Large intestine (tissue), 3 donors: ENCODE measurements at regions not wholly inside any gene's neighbourhood (a gene's known extent, or its start where the extent isn't known, plus 50 kb on each side); places are given as distances from the start of the nearest gene placed in this dataset.

ENCODE experiments used
- DNase-seq, 2 donors: peaks; one replicate each; pipeline versions ENCODE4 v3.0.0 to v3.0.0-alpha.2; 2013
- H3K27ac ChIP-seq: one replicate; pipeline ENCODE4 v1.5.1; 2013; ENCODE audit warnings: low read length
- H3K27me3 ChIP-seq: 2 replicates; pipeline ENCODE4 v1.6.1; 2013; ENCODE audit warnings: low read length; ENCODE audit not compliant: control insufficient read depth, insufficient read depth
- H3K36me3 ChIP-seq: 2 replicates; pipeline ENCODE4 v1.6.1; 2013; ENCODE audit warnings: low read length; ENCODE audit not compliant: control insufficient read depth, insufficient read depth
- H3K4me1 ChIP-seq: one replicate; pipeline ENCODE4 v1.6.1; 2013; ENCODE audit warnings: low read length; ENCODE audit not compliant: control insufficient read depth, insufficient read depth
- H3K4me3 ChIP-seq: one replicate; pipeline ENCODE4 v1.5.1; 2013; ENCODE audit warnings: low read length
- H3K9me3 ChIP-seq: one replicate; pipeline ENCODE4 v1.6.1; 2013; ENCODE audit warnings: mild to moderate bottlenecking, low read depth, low read length, moderate library complexity; ENCODE audit not compliant: control insufficient read depth
- WGBS: methylation state at CpG from one replicate; pipeline ENCODE4 v1.1.5; 2013; ENCODE audit warnings: low lambda C conversion rate; ENCODE audit not compliant: insufficient coverage; 5-methylcytosine and 5-hydroxymethylcytosine counted together

DNA sequence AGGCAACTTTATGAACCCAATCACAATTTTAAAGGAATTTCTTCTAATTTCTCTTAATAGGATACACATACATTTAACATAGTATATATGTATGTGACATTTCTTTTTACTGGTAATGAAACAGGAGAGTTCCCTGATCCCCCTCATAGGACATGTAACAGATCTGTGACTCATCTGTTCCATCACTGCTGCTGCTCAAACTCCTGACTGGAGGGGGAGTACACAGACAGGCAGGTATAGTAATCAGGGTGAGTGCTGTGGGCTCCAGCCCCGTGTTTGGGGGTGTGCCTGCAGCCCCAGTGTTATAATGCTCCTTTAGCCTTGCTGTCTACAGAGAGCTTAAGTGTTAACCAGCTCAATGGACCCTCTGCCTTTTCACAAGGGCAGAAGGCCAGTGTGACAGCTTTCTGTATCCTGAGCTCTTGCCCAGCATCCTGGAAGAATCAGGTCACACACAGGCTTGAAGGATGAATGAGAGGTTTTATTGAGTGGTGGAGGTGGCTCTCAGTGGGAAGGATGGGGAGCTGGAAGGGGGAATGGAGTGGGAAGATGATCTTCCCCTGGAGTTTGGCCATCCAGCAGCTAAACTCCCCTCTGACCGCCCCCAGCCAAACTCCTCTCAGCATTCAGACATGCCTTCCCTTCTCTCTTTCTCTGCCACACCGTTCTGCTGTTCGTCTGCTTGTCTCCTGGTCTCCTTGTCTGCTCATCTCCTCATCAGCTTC, 161.3 kb downstream of the ZNF608 start:
- H3K36me3 ChIP-seq, result no peaks in the 10 kb centered on the region
- H3K4me1 ChIP-seq, result peaks cover 12% of the 10 kb centered on the region
- no peaks in the 10 kb centered on the region for H3K27me3 ChIP-seq
- WGBS, result 100% methylated on average over 2 of the region's 4 CpGs
- peaks cover 6% of the 10 kb centered on the region for H3K9me3 ChIP-seq
- H3K4me3 ChIP-seq, result no peak overlapping the region
- no peak for DNase-seq
- H3K27ac ChIP-seq, result no peak overlapping the region

DNA sequence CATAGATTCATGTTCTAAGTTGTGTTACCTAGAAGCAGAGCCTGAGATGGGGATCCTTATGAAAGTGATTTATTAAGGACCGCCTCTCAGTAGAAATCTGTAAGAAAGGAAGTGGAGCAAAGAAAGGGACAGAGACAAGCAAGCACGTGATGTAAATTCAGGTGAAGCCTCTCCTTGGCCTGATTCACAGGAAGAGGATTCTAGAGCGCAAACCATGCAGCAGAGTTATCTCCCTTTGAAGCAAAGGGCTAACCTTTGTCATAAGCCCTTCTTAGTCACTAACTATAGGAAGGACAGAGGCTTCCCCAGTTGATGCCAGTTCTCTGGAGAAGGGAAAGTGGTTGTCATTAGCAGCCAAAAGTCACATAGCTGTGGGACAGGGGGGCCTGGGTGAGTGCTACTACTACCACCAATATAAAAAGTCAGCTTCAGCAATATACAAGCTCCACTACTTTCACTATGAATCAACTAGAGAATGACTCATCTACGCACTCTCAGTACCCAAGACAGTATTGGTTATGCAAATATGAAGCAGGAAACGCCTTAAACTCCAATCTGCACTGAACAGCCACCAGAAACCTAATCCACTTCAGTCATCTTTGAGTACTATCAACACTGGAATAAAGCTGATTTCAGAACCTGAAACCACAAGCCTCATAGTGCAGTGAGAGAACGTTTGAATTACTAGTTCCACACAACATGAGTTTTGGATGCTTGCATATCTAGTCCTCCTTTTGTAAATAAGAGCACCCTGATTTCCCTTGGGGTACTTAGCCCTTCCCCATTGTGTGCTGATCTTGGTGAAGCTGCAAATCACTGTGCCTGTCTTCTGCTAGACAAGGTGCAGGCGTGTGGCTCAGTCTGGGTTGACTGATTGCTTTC, 162.7 kb downstream of the ZNF608 start:
- no peaks in the 10 kb centered on the region for H3K36me3 ChIP-seq
- H3K9me3 ChIP-seq, result peaks cover 6% of the 10 kb centered on the region
- peak; percentile 52 to 67 for DNase-seq
- H3K27me3 ChIP-seq, result no peaks in the 10 kb centered on the region
- H3K4me3 ChIP-seq, result no peak overlapping the region
- peaks cover 12% of the 10 kb centered on the region for H3K4me1 ChIP-seq
- no peak overlapping the region for H3K27ac ChIP-seq
- no CpG with 5 or more reads among the region's 7 CpGs for WGBS

DNA sequence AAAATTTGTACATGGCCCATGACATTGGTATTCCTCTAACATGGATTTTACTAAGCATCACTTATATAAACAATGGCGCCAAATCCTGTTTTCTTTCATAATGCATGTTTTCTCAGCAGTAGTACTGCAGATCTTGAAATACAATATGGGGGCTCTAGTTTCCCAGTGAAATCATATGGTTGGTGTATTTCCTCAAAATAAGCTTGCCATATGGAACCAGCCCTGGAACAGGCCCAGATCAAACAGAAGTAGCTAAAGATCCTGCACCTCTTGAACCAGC, 163.9 kb downstream of the ZNF608 start:
- no CpG with 5 or more reads among the region's 1 CpG for WGBS
- Histone ChIP-seq H3K27ac (no peak overlapping the region), H3K9me3 (peaks cover 6% of the 10 kb centered on the region), H3K4me1 (peaks cover 12% of the 10 kb centered on the region), H3K4me3 (no peak overlapping the region), H3K27me3 (no peaks in the 10 kb centered on the region), H3K36me3 (no peaks in the 10 kb centered on the region)
- DNase-seq, result no peak

DNA sequence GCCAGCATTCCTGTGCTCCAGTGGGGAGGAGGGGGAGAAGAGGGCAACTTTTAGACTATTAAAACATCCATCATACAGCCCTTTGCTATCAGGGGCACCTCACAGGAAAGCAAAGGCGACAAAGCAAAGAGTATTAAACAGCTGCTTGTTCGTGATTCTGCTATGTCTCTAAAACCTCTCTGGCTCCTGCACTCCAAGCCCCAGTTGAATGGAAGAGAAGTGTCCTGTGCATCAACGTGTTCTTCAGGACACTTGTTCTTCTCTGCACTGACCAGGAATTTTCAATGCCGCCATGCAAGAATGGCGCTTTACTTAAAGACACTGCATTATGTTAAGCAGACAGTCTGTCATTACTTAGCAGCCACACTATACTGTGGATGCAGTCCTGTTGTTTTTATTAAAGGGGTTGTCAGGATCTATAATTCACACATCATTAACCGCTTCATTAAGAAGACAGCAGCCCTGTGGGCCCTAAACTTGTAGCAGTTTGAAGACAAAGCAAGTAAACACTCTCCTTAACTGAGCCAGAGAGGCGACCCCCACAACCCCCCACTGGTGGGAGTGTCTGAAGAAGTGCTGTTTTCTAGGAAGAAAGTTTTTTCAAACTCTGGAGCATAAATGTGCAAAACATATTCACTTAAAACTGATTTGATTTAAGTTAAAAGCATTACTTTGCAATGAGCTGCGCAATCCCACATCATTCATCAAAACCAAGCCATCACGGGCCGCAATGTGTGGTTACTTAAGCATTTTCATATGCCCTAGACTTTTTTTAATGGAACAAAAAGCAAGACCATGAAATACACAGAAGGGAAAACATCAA, 164.5 kb downstream of the ZNF608 start:
- H3K36me3 ChIP-seq, result no peaks in the 10 kb centered on the region
- H3K27me3 ChIP-seq, result no peaks in the 10 kb centered on the region
- peaks cover 12% of the 10 kb centered on the region for H3K4me1 ChIP-seq
- no peak overlapping the region for H3K27ac ChIP-seq
- no peak overlapping the region for H3K4me3 ChIP-seq
- peaks cover 6% of the 10 kb centered on the region for H3K9me3 ChIP-seq
- no peak for DNase-seq
- no CpG with 5 or more reads among the region's 10 CpGs for WGBS

DNA sequence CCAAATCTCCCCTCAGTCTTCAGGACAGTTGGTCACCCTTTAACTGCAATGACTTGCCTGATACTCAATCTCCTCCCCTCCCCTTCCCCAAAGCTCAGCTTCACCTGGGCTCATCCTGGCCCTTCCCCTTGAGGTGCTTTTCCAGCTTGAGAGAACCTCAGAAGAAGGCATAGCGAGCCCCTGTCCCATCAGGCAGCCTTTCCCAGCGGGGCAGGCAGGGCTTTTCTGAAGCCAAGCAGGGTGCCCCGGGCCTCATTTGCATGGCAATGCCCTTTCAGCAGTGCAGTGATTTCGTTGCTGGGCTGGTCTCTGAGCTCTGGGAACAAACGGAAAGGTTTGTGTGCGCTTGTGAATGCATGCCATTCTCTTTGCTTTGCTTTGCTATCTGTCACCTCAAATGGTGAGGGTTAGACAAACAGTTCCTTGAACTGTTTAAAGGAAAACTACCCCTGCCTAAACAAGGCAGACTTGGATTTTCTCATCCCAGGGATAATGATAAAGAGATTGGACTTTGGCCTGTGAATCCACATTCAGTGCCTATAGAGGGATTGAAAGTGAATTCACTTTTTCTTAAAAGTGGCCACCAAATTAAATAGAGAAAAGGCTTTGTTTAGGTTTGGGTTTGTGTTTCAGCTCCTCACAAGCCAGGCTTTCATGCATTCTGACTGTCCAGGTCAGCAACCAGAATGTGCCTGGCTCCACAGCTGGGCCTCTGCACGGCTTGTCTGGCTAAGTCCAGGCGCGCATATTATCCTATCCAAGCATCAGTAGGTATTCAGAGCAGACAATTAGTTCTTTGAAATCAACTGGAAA, 165.3 kb downstream of the ZNF608 start:
- H3K9me3 ChIP-seq, result peaks cover 6% of the 10 kb centered on the region
- no peaks in the 10 kb centered on the region for H3K36me3 ChIP-seq
- no peak overlapping the region for H3K4me3 ChIP-seq
- no peak overlapping the region for H3K27ac ChIP-seq
- H3K27me3 ChIP-seq, result no peaks in the 10 kb centered on the region
- WGBS, result no CpG with 5 or more reads among the region's 9 CpGs
- peak; percentile 14 to 58 for DNase-seq
- H3K4me1 ChIP-seq, result peaks cover 12% of the 10 kb centered on the region

DNA sequence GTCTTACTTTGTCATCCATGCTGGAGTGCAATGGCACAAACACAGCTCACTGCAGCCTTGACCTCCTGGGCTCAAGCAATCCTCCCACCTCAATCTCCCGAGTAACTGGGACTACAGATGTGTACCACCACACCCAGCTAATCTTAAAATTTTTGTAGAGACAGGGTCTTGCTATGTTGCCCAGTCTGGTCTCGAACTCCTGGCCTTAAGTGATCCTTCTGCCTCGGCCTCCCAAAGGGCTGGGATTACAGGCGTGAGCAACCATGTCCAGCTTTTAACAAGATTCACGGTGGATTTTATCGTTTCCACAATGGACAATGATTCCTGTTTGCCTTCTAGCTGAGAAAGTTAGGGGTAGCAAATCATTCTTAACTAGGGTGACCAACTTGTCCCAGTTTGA, 165.9 kb downstream of the ZNF608 start:
- no CpG with 5 or more reads among the region's 6 CpGs for WGBS
- no peaks in the 10 kb centered on the region for H3K36me3 ChIP-seq
- peaks cover 5% of the 10 kb centered on the region for H3K9me3 ChIP-seq
- peaks cover 12% of the 10 kb centered on the region for H3K4me1 ChIP-seq
- no peaks in the 10 kb centered on the region for H3K27me3 ChIP-seq
- H3K27ac ChIP-seq, result no peak overlapping the region
- no peak overlapping the region for H3K4me3 ChIP-seq
- no peak for DNase-seq

DNA sequence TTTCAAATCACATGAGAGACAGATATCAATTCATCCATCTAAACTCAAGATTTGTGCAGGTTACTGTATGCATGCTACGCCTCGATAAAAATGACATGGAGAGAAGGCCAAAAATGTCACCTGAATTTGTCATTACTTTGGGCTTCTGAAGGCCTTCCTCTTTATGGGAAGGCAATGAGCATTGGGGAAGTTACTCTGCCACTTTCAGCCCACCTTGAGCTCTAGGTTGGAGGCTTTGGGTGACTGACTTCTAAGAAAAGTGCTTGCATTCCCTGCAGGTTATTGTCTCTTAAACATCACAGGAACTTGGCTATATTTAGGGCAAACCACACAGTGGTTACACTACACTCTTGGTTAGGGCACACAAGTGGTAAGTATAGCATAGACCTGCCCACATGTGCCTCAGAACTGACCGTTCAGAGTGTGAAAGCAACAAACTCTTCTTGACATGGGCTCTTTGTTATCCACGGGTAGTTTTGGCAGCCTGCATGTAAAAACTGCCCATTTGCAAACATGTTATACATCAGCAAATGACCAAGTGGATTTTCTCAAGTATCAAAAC, 169.5 kb downstream of the ZNF608 start:
- Histone ChIP-seq H3K27ac (no peak overlapping the region), H3K4me1 (peaks cover 12% of the 10 kb centered on the region), H3K27me3 (no peaks in the 10 kb centered on the region), H3K36me3 (no peaks in the 10 kb centered on the region), H3K9me3 (no peaks in the 10 kb centered on the region), H3K4me3 (no peak overlapping the region)
- no peak for DNase-seq
- 100% methylated on average over 1 of the region's 4 CpGs for WGBS

DNA sequence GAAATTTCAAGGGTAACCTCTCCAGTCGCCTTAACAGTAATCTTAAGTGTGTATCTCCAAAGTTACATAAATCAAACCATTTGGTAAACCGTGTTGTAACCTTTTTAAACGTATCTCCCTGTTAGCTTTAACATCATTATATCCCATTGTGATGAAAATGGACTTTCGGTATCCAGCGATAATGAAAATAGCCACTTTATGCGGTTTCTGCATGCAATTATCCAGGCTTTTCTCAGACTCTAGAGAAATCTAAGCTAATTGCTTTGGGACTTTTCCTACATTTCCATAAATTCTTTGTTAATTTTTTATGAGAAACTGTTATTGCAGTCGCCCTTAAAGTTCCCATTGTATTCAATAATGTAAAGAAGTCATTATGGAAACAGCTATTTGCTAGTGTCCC, 170.7 kb downstream of the ZNF608 start:
- Histone ChIP-seq H3K4me3 (no peak overlapping the region), H3K36me3 (no peaks in the 10 kb centered on the region), H3K27ac (no peak overlapping the region), H3K27me3 (no peaks in the 10 kb centered on the region), H3K9me3 (no peaks in the 10 kb centered on the region), H3K4me1 (peaks cover under 1% of the 10 kb centered on the region)
- DNase-seq, result no peak
- WGBS, result 92% methylated on average over 5 of the region's 7 CpGs

DNA sequence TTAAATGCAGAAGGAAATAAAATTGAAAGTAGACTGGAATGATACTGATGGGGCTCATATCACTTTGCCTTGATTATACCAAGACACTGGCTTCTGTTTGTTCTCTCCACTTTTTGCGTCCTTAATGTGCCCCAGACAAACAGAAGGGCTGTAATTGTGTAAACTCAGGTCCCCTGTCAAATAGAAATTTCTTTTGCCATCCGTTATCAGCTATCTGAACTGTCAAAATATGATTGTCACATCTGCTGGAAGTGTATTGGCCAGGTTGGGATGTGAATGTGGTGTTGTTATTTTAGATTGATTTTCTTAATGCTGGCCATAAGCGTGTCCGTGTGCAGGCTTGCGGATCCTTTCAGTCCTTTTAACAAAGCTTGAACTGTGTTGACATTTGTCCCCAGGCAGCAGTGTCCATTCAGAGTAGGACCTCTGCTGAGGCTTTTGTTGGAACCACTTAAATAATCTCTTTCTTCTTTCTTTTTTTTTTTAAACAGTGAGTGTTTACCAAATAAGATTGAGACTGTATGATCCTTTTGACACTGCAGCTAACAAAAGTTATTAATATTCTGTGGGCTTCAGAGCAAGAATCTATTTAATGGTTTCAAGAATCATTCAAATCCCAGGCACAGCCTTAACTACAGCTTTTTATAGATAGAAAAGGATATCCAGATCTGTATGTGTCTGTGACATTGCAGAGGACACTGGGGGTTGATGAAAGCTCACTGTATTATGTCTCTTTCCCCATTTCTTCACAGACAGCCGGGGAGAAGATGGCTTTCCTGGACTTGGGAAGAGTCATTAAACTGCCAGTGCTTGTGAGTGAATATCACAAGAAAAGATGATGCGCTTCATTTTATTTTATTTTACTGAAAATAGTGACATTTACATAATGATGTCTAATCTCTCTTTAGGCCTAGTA, 171.7 kb downstream of the ZNF608 start:
- H3K27me3 ChIP-seq, result no peaks in the 10 kb centered on the region

More for the DNA sequence above, 171.7 kb downstream of the ZNF608 start:
- no peak for DNase-seq
- H3K4me1 ChIP-seq, result no peaks in the 10 kb centered on the region
- H3K27ac ChIP-seq, result no peak overlapping the region
- no peak overlapping the region for H3K4me3 ChIP-seq
- H3K9me3 ChIP-seq, result no peaks in the 10 kb centered on the region
- WGBS, result no CpG with 5 or more reads among the region's 7 CpGs
- no peaks in the 10 kb centered on the region for H3K36me3 ChIP-seq
